ENCODE measurements at regions not wholly inside any gene's neighbourhood (a gene's known extent, or its start where the extent isn't known, plus 50 kb on each side); places are given as distances from the start of the nearest gene placed in this dataset.
A peak's percentile ranks its signal among the peaks of the same experiment; 100 is the strongest.

- H3K36me3 Mint-ChIP-seq (ENCODE audit: low read depth): no peaks in the 10 kb centered on the region
- no peaks in the 10 kb centered on the region for H3K9me3 Mint-ChIP-seq
- H3K4me1 Mint-ChIP-seq: no peaks in the 10 kb centered on the region
- DNase-seq (no peak), ATAC-seq (no peak)
- H3K4me3 Mint-ChIP-seq: no peak overlapping the region
- H3K27me3 Mint-ChIP-seq: peaks cover 2% of the 10 kb centered on the region
- H3K27ac Mint-ChIP-seq: no peak overlapping the region
Observed at GRCh38 chr6:150730801-150731457, 131.2 kb downstream of the PLEKHG1 start.

- Mint-ChIP-seq H3K27ac (no peak overlapping the region), H3K9me3 (no peaks in the 10 kb centered on the region), H3K4me3 (no peak overlapping the region), H3K36me3 (ENCODE audit: low read depth) (no peaks in the 10 kb centered on the region), H3K27me3 (no peaks in the 10 kb centered on the region), H3K4me1 (no peaks in the 10 kb centered on the region)
- DNase-seq (no peak), ATAC-seq (no peak)
Observed at GRCh38 chr6:150732765-150733539, 132.6 kb upstream of the MTHFD1L start.

GRCh38 chr6:150733726-150734125 lies 131.8 kb upstream of the MTHFD1L start:
- Mint-ChIP-seq H3K27me3 (no peaks in the 10 kb centered on the region), H3K9me3 (no peaks in the 10 kb centered on the region), H3K4me1 (no peaks in the 10 kb centered on the region), H3K36me3 (ENCODE audit: low read depth) (no peaks in the 10 kb centered on the region), H3K27ac (no peak overlapping the region), H3K4me3 (no peak overlapping the region)
- ATAC-seq (no peak), DNase-seq (no peak)

- ATAC-seq: no peak
- no peak overlapping the region for H3K27ac Mint-ChIP-seq
- DNase-seq: no peak
- H3K27me3 Mint-ChIP-seq: no peaks in the 10 kb centered on the region
- no peak overlapping the region for H3K4me3 Mint-ChIP-seq
- no peaks in the 10 kb centered on the region for H3K9me3 Mint-ChIP-seq
- no peaks in the 10 kb centered on the region for H3K36me3 Mint-ChIP-seq (ENCODE audit: low read depth)
- H3K4me1 Mint-ChIP-seq: no peaks in the 10 kb centered on the region
Observed at GRCh38 chr6:150734235-150734634, 131.3 kb upstream of the MTHFD1L start.

- H3K36me3 Mint-ChIP-seq (ENCODE audit: low read depth): no peaks in the 10 kb centered on the region
- H3K27ac Mint-ChIP-seq: no peak overlapping the region
- no peak overlapping the region for H3K4me3 Mint-ChIP-seq
- ATAC-seq (no peak), DNase-seq (no peak)
- H3K9me3 Mint-ChIP-seq: no peaks in the 10 kb centered on the region
- no peaks in the 10 kb centered on the region for H3K4me1 Mint-ChIP-seq
- no peaks in the 10 kb centered on the region for H3K27me3 Mint-ChIP-seq
Observed at GRCh38 chr6:150735341-150735851, 130.1 kb upstream of the MTHFD1L start.

GRCh38 chr6:150738092-150738629 lies 127.3 kb upstream of the MTHFD1L start:
- no peaks in the 10 kb centered on the region for H3K9me3 Mint-ChIP-seq
- no peak for DNase-seq
- no peaks in the 10 kb centered on the region for H3K27me3 Mint-ChIP-seq
- H3K36me3 Mint-ChIP-seq (ENCODE audit: low read depth): no peaks in the 10 kb centered on the region
- no peak for ATAC-seq
- H3K27ac Mint-ChIP-seq: no peak overlapping the region
- no peak overlapping the region for H3K4me3 Mint-ChIP-seq
- H3K4me1 Mint-ChIP-seq: peaks cover 5% of the 10 kb centered on the region

GRCh38 chr6:150739711-150740349 lies 125.7 kb upstream of the MTHFD1L start:
- Mint-ChIP-seq H3K36me3 (ENCODE audit: low read depth) (no peaks in the 10 kb centered on the region), H3K27ac (no peak overlapping the region), H3K27me3 (no peaks in the 10 kb centered on the region), H3K9me3 (no peaks in the 10 kb centered on the region), H3K4me1 (peaks cover 5% of the 10 kb centered on the region), H3K4me3 (no peak overlapping the region)
- ATAC-seq (no peak), DNase-seq (no peak)

- Mint-ChIP-seq H3K9me3 (no peaks in the 10 kb centered on the region), H3K4me3 (no peak overlapping the region), H3K36me3 (ENCODE audit: low read depth) (no peaks in the 10 kb centered on the region), H3K4me1 (peaks cover 5% of the 10 kb centered on the region), H3K27ac (no peak overlapping the region), H3K27me3 (no peaks in the 10 kb centered on the region)
- ATAC-seq: no peak
- no peak for DNase-seq
Observed at GRCh38 chr6:150740453-150740852, 125.0 kb upstream of the MTHFD1L start.

GRCh38 chr6:150741633-150742200 lies 123.8 kb upstream of the MTHFD1L start:
- Mint-ChIP-seq H3K27ac (no peak overlapping the region), H3K27me3 (no peaks in the 10 kb centered on the region), H3K36me3 (ENCODE audit: low read depth) (no peaks in the 10 kb centered on the region), H3K4me3 (no peak overlapping the region), H3K4me1 (peaks cover 5% of the 10 kb centered on the region), H3K9me3 (no peaks in the 10 kb centered on the region)
- ATAC-seq: no peak
- DNase-seq: peak; percentile 11

- H3K4me1 Mint-ChIP-seq: peaks cover 5% of the 10 kb centered on the region
- no peak for DNase-seq
- no peak for ATAC-seq
- no peaks in the 10 kb centered on the region for H3K36me3 Mint-ChIP-seq (ENCODE audit: low read depth)
- peak overlapping the region; percentile 50 for H3K27ac Mint-ChIP-seq
- H3K4me3 Mint-ChIP-seq: no peak overlapping the region
- H3K27me3 Mint-ChIP-seq: no peaks in the 10 kb centered on the region
- H3K9me3 Mint-ChIP-seq: no peaks in the 10 kb centered on the region
Observed at GRCh38 chr6:150744522-150745260, 120.8 kb upstream of the MTHFD1L start.

GRCh38 chr6:150745896-150746295 lies 119.6 kb upstream of the MTHFD1L start:
- peaks cover 5% of the 10 kb centered on the region for H3K4me1 Mint-ChIP-seq
- H3K4me3 Mint-ChIP-seq: no peak overlapping the region
- no peaks in the 10 kb centered on the region for H3K9me3 Mint-ChIP-seq
- DNase-seq (no peak), ATAC-seq (no peak)
- H3K27ac Mint-ChIP-seq: no peak overlapping the region
- no peaks in the 10 kb centered on the region for H3K27me3 Mint-ChIP-seq
- no peaks in the 10 kb centered on the region for H3K36me3 Mint-ChIP-seq (ENCODE audit: low read depth)

- no peaks in the 10 kb centered on the region for H3K27me3 Mint-ChIP-seq
- no peaks in the 10 kb centered on the region for H3K36me3 Mint-ChIP-seq (ENCODE audit: low read depth)
- no peaks in the 10 kb centered on the region for H3K9me3 Mint-ChIP-seq
Observed at GRCh38 chr6:150747155-150747554, 118.3 kb upstream of the MTHFD1L start.

GRCh38 chr6:150749091-150749670 lies 116.3 kb upstream of the MTHFD1L start:
- no peak for ATAC-seq
- H3K4me3 Mint-ChIP-seq: no peak overlapping the region

More at GRCh38 chr6:150747155-150747554, 118.3 kb upstream of the MTHFD1L start:
- Mint-ChIP-seq H3K4me3 (no peak overlapping the region), H3K4me1 (no peaks in the 10 kb centered on the region), H3K27ac (no peak overlapping the region)
- no peak for ATAC-seq
- DNase-seq: no peak

GRCh38 chr6:150751296-150751695 lies 114.2 kb upstream of the MTHFD1L start:
- Mint-ChIP-seq H3K27ac (no peak overlapping the region), H3K27me3 (no peaks in the 10 kb centered on the region), H3K9me3 (no peaks in the 10 kb centered on the region), H3K4me1 (no peaks in the 10 kb centered on the region), H3K4me3 (no peak overlapping the region), H3K36me3 (ENCODE audit: low read depth) (no peaks in the 10 kb centered on the region)
- DNase-seq (no peak), ATAC-seq (no peak)

More at GRCh38 chr6:150749091-150749670, 116.3 kb upstream of the MTHFD1L start:
- no peaks in the 10 kb centered on the region for H3K27me3 Mint-ChIP-seq
- no peak for DNase-seq
- no peaks in the 10 kb centered on the region for H3K9me3 Mint-ChIP-seq
- H3K27ac Mint-ChIP-seq: no peak overlapping the region
- no peaks in the 10 kb centered on the region for H3K4me1 Mint-ChIP-seq
- no peaks in the 10 kb centered on the region for H3K36me3 Mint-ChIP-seq (ENCODE audit: low read depth)

All from activated naive CD8-positive, alpha-beta T cell treated with anti-CD3 and anti-CD28 coated beads, Interleukin-2, amount 50 U/mL, for 24 hours (primary cell).